DND-41 (cell line): ENCODE measurements at regions not wholly inside any gene's neighbourhood (a gene's known extent, or its start where the extent isn't known, plus 50 kb on each side); places are given as distances from the start of the nearest gene placed in this dataset.

Source experiments
- ATAC-seq: fragments of 200-7000 bp; cut with Tn5 transposase; 3 replicates; pipeline ENCODE4 v1.9.1; 2021; ENCODE audit warnings: low read depth; ENCODE audit not compliant: insufficient read depth
- DNase-seq: peaks from one replicate; pipeline ENCODE4 v3.0.0-alpha.2; 2020
- H2AFZ ChIP-seq: 2 replicates; pipeline ENCODE4 v1.6.0; 2012; ENCODE audit warnings: low read depth, low read length
- H3K27ac ChIP-seq: 2 replicates; pipeline ENCODE4 v1.5.1; 2012; ENCODE audit warnings: low read length, inconsistent platforms
- H3K27me3 ChIP-seq: fragments of 200-600 bp; sonication (generic); 2 replicates; pipeline ENCODE4 v1.6.0; 2012; ENCODE audit warnings: low read length, mild to moderate bottlenecking, inconsistent platforms; ENCODE audit not compliant: insufficient read depth, poor library complexity
- H3K36me3 ChIP-seq: 2 replicates; pipeline ENCODE4 v1.5.1; 2012; ENCODE audit warnings: low read length, inconsistent platforms; ENCODE audit not compliant: insufficient read depth
- H3K4me1 ChIP-seq: 2 replicates; pipeline ENCODE4 v1.5.1; 2012; ENCODE audit warnings: mild to moderate bottlenecking, low read length; ENCODE audit not compliant: insufficient read depth
- H3K4me2 ChIP-seq: 2 replicates; pipeline ENCODE4 v1.6.0; 2012; ENCODE audit warnings: mild to moderate bottlenecking, moderate library complexity, low read length, inconsistent platforms; ENCODE audit not compliant: insufficient read depth
- H3K4me3 ChIP-seq, 2 experiments: fragments of 200-600 bp in 1 of 2; shearing (Covaris generic) in 1 of 2; 2 replicates each; pipeline ENCODE4 v1.5.1; 2012 to 2016; ENCODE audit warnings: inconsistent platforms in 2 of 2, low read length in 2 of 2, mild to moderate bottlenecking in 2 of 2, low read depth in 1 of 2, moderate library complexity in 1 of 2
- H3K79me2 ChIP-seq: 2 replicates; pipeline ENCODE4 v1.6.0; 2012; ENCODE audit warnings: low read length, inconsistent platforms; ENCODE audit not compliant: insufficient read depth
- H3K9ac ChIP-seq: 2 replicates; pipeline ENCODE4 v1.6.0; 2012; ENCODE audit warnings: low read depth, mild to moderate bottlenecking, inconsistent platforms, low read length, moderate library complexity
- H3K9me3 ChIP-seq: 2 replicates; pipeline ENCODE4 v1.5.1; 2012; ENCODE audit warnings: low read length, moderate library complexity, mild to moderate bottlenecking, inconsistent platforms; ENCODE audit not compliant: insufficient read depth, severe bottlenecking
- H4K20me1 ChIP-seq: 2 replicates; pipeline ENCODE4 v1.6.0; 2012; ENCODE audit warnings: low read length; ENCODE audit not compliant: insufficient read depth
- EZH2 ChIP-seq: IDR thresholded peaks from 3 replicates; pipeline ENCODE4 v1.6.1; 2012; ENCODE audit warnings: borderline replicate concordance, low read depth, mild to moderate bottlenecking, moderate library complexity, low read length, inconsistent platforms; ENCODE audit not compliant: severe bottlenecking
- TF ChIP-seq, protein P1 (sequence below): IDR thresholded peaks from 2 replicates; pipeline ENCODE4 v1.5.1; 2012; ENCODE audit warnings: borderline replicate concordance, low read length, moderate library complexity, mild to moderate bottlenecking; ENCODE audit not compliant: poor library complexity, severe bottlenecking; ENCODE audit errors: extremely low read depth

DNA sequence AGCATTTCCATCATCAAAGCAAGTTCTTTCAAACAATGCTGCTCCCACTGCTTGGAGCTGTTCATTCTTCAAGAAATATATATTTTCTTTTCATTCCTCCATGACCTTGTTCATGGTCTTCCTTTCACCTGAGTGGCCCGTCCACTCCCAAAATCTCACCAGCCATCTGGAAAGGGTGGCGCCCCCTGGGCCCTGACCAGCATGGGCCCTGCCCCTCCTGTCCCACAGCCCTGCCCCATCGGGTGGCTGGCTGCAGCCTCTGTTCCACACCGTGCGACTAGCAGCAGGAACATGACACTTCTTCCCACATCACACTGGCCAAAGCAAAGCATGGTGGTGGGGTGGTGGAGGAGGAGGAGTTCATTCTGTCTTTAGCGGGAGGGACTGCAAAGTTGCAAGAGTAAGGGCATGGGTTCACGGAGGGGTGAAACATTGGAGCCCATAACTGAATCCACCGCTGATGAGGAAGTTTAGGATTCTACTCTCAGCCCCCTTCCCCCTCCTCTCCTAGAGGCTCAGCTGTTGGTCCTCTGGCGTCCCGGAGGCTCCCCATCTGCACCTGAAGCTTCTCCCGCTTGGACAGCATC lies 195.2 kb upstream of the SLC24A3 start:
- no peak for TF ChIP-seq EZH2
- TF ChIP-seq, protein P1, sequence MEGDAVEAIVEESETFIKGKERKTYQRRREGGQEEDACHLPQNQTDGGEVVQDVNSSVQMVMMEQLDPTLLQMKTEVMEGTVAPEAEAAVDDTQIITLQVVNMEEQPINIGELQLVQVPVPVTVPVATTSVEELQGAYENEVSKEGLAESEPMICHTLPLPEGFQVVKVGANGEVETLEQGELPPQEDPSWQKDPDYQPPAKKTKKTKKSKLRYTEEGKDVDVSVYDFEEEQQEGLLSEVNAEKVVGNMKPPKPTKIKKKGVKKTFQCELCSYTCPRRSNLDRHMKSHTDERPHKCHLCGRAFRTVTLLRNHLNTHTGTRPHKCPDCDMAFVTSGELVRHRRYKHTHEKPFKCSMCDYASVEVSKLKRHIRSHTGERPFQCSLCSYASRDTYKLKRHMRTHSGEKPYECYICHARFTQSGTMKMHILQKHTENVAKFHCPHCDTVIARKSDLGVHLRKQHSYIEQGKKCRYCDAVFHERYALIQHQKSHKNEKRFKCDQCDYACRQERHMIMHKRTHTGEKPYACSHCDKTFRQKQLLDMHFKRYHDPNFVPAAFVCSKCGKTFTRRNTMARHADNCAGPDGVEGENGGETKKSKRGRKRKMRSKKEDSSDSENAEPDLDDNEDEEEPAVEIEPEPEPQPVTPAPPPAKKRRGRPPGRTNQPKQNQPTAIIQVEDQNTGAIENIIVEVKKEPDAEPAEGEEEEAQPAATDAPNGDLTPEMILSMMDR, result no peak
- ATAC-seq, result no peak
- no peak overlapping the region for H2AFZ ChIP-seq
- no peaks in the 10 kb centered on the region for H3K4me1 ChIP-seq
- DNase-seq, result no peak
- no peaks in the 10 kb centered on the region for H4K20me1 ChIP-seq
- H3K79me2 ChIP-seq, result no peaks in the 10 kb centered on the region
- no peak overlapping the region for H3K9ac ChIP-seq
- no peaks in the 10 kb centered on the region for H3K9me3 ChIP-seq
- H3K27ac ChIP-seq, result no peak overlapping the region
- H3K4me2 ChIP-seq, result no peak overlapping the region
- no peaks in the 10 kb centered on the region for H3K27me3 ChIP-seq
- H3K36me3 ChIP-seq, result no peaks in the 10 kb centered on the region
- no peak overlapping the region for H3K4me3 ChIP-seq

GRCh38 chr20:19018881-19019280 lies 193.6 kb upstream of the SLC24A3 start:
- ATAC-seq (no peak), DNase-seq (no peak)
- no peaks in the 10 kb centered on the region for H3K36me3 ChIP-seq
- no peaks in the 10 kb centered on the region for H3K79me2 ChIP-seq
- no peaks in the 10 kb centered on the region for H3K4me1 ChIP-seq
- no peaks in the 10 kb centered on the region for H4K20me1 ChIP-seq
- H2AFZ ChIP-seq, result no peak overlapping the region
- H3K4me2 ChIP-seq, result no peak overlapping the region
- no peak overlapping the region for H3K9ac ChIP-seq
- no peak overlapping the region for H3K4me3 ChIP-seq
- TF ChIP-seq, protein P1, result no peak
- no peak for TF ChIP-seq EZH2
- H3K9me3 ChIP-seq, result no peaks in the 10 kb centered on the region
- no peaks in the 10 kb centered on the region for H3K27me3 ChIP-seq
- no peak overlapping the region for H3K27ac ChIP-seq

DNA sequence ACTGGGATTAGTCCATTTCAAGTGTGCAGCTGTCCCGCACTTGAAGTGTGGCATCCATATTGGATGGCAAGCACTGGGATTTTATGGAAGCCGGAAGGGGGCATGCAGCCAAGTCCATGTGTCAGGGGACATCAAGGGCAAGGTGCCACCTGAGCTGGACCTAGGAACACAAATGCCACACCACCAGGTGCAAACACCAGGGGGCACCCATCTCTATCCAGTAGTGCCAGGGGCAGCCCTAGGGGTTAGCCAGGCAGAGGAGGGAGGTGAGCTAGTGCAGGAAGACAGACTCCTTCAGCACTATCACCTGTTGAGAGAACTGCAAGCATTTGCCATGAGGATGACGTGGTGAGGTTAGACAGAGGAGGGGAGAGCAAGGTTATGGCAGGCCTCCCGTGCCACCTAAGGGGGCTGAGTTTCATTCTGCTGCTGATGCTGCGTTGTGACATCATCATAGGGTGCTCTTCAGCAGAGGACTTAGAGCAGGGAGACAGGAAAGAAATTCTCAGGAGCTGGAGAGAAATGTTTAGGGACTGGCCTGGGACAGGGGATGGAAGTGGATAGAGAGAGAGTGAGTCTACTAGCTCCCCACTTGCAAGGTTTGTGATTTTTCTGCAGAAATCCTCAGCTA lies 192.6 kb upstream of the SLC24A3 start:
- Histone ChIP-seq H2AFZ (no peak overlapping the region), H3K27me3 (peaks cover 3% of the 10 kb centered on the region), H3K4me2 (no peak overlapping the region), H3K36me3 (no peaks in the 10 kb centered on the region), H3K27ac (no peak overlapping the region), H3K9ac (no peak overlapping the region), H3K4me1 (no peaks in the 10 kb centered on the region), H3K9me3 (no peaks in the 10 kb centered on the region), H3K4me3 (no peak overlapping the region), H3K79me2 (no peaks in the 10 kb centered on the region), H4K20me1 (no peaks in the 10 kb centered on the region)
- ATAC-seq (no peak), DNase-seq (no peak)
- TF ChIP-seq, protein P1, result peak; percentile 21
- no peak for TF ChIP-seq EZH2
